GM21529 (cell line): ENCODE measurements at regions not wholly inside any gene's neighbourhood (a gene's known extent, or its start where the extent isn't known, plus 50 kb on each side); places are given as distances from the start of the nearest gene placed in this dataset.
"Not testable (repeated sequence)": the region's sequence is repeated elsewhere in the genome, so short reads cannot be mapped to it uniquely, and the experiment has no call there.

Experiments
- ATAC-seq: cut with Tn5 transposase; IDR thresholded peaks from one replicate; pipeline ENCODE4 v1.9.1; 2021; ENCODE audit not compliant: unreplicated experiment

DNA sequence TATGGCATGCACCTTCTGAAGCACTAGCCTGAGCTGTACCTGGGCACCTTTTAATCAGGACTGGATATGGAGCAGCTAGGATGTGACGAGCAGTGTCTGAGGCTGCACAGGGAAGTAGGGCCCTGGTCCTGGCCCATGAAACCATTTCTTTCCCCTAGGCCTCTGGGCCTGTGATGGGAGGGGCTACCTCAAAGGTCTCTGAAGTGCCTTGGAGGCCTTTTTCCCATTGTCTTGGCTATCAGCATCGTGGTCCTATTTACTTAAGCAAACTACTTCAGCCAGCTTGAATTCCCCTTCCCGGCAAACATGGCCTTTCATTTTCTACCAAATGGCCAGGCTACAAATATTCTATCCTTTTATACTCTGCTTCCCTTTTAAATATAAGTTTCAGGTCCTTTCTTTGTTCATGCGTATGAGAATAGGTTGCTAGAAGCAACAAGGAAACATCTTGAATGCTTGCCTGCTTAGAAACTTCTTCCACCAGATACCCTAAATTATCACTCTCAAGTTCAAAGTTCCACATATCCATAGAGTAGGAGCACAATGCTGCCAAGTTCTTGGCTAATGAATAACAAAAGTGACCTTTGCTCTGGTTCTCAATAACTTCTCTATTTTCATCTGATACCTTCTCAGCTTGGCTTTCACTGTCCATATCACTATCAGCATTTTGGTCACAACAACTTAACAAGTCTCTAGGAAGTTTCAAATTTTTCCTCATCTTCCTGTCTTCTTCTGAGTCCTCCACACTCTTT is 673.1 kb downstream of the HTR1B start:
- ATAC-seq: no peak

DNA sequence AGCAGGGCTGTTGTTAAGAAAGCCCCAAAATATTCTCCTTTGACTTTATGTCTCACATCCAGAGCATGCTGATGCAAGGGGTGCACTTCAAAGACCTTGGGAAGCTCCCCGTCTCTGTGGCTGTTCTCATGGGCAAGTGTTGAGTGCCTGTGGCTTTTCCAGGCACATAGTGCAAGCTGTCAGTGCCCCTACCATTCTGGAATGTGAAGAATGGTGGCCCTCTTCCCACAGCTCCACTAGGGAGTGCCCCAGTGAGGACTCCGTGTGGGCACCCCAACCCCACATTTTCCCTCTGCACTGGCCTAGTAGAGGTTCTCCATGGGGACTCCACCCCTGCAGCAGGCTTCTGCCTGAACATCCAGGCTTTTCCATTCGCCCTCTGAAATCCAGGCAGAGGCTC is 673.7 kb downstream of the HTR1B start:
- ATAC-seq: no peak

DNA sequence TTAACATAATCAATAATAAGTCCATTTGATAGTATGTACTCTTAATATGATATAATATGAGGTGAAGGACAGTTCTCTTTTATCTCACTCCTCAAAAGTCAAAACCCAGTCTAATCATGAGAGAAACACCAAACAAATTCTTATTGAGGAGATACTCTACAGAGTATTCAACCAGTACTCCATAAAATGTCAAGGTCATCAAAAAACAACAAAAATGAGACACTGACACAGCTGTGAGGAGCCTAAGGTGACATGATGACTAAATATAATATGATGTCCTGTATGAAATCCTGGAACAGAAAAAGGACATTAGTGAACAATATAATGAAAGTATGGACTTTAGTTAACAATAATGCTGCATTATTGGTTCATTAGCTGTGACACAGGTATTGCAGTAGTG is 675.1 kb downstream of the HTR1B start:
- ATAC-seq: no peak

DNA sequence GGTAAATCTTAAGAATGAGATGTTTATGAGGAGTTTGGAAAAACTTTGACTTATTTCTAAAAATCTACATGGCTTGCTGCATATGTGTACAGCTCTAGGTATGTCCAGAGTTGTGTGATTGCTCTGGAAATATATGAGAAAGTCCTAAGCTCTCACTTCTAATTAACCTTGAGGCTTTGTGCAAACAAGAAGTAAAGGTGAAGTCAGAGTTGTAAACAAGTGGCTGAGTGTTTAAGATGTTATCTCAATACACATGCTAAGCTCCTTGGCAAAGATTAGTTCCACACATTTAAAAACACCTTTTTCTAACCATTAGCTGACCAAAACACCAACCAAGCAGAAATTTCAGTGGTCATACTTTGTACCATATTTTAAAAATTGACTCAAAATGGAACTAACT is 684.2 kb downstream of the HTR1B start:
- no peak for ATAC-seq

DNA sequence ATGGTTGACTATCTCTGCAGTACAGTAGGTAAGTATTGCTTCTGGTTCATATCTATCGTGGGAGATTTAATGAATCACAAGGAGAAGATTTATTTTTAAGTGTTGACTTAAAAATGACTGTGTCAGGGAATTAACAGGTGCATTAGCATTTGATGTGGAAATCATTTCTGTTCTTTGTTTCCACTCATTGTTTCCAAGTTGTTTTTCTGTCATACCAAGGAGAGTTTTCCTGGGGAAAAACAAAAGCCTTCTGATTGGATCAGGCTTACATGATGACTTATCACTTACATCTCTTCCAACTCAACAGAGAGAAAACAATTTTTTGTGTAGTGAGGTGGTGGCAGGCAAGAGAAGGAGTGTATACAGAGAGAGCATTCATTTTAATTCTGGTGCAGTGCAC is 686.4 kb downstream of the HTR1B start:
- no peak for ATAC-seq

DNA sequence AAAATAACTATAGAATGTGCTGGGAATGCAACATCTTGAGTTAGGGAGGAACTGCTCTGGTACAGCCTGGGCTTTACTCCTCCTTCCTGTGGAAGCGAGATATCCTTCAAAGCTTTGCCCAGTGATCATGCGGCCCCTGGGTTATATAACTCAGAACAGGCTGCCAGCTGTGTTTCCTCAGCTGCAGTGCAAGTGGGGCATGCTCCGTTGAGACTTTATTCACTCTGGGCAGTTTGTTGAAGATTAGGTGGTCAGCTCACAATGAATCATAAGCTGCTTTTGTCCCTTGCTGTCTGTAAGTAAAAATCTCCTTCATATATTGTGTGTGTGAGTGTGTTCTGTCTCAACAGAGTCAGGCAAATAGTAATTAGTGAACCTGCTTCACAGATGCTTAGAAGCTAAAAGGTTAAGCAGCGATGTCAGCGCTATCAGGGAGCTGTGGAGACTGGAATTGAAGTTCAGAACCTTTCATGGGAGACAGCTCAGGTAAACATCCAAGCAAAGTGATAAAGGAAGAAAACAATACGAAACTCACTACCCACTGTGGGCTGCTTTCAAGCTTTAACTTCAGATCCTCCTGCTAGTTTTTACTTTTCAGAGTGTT is 688.4 kb downstream of the HTR1B start:
- ATAC-seq: no peak

DNA sequence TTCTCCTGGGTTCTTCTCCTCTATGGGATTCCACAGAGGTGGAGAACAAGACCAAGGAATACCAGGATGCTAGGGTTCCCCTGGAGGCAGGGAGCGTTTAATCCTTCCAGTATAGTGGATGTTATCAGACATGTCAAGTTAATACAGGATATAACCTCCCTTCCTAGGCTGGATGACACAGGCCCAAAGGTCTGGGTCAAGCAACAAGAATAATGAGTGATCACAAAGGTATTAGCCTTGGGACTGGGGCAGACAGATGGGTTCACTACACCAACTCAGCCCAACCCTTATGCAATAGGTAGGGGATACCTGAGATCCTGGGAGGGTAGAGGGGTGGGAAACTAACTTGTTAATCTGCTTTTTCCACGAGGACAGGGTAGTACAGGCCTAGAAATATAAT is 690.3 kb downstream of the HTR1B start:
- ATAC-seq: no peak

DNA sequence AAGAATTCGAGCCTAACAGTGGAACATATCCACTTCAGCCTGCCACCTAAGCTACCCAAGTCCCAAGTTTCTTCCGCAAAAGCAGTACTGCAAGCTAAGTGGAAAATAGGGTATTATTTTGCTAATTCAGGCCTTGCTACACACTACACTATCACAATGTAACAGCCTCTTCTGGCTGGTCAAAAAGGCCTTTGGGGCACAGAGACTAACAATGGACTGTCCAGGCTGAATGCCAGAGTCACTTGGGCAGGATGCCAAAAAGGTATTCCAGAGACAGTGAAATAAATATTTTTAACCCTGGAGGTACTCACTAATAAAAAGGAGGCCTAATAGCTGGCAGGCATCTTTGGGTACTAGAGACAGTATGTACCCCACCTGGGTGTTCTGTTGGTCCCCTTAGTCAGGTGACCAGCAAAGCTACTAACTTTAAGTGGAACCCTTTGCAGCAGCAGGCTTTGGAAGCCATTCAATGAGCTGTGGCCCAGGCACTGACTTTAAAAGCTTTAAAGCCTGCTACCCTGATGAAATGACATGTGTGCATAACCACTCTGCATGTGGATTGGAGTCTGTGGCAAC is 692.1 kb downstream of the HTR1B start:
- no peak for ATAC-seq

DNA sequence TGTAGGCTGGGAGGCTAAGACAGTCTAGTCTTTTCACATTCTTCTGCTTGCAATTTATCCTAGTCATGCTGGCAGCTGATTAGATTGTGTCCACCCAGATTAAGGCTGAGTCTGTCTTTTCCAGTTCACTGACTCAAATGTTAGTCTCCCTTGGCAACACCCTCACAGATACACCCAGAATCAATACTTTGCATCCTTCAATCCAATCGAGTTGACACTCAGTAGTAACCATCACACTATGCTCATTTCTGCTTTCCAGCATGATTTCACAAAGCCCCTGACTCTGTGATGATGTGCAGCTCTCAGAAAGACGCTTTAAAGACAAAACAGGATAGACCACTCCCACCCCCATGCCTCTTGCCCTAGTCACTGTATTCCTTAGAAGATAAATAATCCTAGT is 693.0 kb downstream of the HTR1B start:
- ATAC-seq: no peak

DNA sequence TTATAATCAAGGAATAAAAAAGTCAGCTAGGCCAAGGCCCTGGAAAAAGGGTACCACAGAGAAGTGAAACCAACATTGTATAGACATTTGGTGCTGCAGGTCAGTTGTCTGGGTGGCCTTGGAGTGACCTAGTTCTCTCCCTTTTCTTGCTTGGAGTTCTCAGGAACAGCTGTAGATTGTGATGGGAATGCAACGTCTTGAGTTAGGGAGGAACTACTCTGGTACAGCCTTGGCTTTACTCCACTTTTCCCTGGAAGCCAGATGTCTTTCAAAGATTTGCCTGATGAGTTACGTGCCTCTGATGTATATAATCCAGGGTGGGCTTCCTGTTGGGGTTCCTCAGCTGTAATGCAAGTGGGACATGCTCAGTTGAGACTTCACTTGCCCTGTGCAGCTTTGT is 694.7 kb downstream of the HTR1B start:
- ATAC-seq: no peak

DNA sequence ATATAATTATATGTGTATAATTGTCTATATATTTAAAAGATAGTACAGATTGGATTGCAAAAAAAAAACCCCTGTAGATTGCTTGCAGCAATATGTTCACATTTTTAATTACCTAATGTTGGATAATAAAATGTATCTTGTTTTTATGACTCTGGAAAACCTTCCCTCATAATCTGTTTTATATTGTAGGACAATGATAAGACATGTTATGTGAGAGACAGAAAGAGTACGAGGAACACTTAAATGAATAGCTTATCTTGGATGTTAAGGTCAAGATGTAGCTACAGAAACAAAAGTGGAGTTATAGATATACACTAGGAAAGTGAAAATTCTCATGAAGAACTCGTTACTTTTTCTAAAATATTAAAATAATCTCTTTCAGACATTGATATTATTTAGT is 691.6 kb upstream of the IMPG1 start:
- no peak for ATAC-seq

DNA sequence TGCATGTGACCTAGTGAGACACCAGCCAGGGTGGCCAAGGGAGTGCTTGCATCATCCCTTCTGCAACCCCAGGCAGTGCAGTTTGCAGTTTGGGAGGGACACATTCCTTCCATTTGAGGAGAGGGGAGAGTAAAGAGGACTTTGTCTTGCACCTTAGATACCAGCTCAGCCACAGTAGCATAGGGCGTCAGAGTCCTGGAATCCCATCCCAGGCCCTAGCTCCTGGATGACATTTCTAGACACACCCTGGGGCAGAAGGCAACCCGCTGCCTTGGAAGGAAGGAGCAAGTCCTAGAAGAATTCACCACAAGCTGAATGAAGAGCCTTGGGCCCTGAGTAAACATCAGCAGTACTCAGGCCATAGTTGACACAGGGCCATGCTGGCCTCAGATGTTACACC is 680.4 kb upstream of the IMPG1 start:
- ATAC-seq: no peak

DNA sequence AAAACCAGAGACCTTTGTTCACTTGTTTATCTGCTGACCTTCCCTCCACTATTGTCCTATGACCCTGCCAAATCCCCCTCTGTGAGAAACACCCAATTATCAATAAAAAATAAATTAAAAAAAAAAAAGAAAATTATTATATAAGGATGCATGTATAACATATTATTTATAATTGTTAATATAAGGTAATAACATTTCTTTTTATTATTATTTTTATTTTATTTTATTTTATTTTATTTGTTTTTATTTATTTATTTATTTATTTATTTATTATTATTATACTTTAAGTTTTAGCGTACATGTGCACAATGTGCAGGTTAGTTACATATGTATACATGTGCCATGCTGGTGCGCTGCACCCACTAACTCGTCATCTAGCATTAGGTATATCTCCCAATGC is 672.9 kb upstream of the IMPG1 start:
- not testable (repeated sequence) for ATAC-seq

DNA sequence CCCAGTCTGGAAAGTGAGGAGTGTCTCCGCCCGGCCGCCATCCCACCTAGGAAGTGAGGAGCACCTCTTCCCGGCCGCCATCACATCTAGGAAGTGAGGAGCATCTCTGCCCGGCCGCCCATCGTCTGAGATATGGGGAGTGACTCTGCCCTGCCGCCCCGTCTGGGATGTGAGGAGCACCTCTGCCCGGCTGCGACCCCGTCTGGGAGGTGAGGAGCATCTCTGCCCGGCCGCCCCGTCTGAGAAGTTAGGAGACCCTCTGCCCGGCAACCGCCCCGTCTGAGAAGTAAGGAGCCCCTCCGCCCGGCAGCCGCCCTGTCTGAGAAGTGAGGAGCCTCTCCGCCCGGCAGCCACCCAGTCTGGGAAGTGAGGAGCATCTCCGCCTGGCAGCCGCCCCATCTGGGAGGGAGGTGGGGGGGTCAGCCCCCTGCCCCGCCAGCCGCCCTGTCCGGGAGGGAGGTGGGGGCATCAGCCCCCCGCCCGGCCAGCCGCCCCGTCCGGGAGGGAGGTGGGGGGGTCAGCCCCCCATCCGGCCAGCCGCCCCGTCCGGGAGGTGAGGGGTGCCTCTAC is 671.8 kb upstream of the IMPG1 start:
- ATAC-seq: not testable (repeated sequence)

DNA sequence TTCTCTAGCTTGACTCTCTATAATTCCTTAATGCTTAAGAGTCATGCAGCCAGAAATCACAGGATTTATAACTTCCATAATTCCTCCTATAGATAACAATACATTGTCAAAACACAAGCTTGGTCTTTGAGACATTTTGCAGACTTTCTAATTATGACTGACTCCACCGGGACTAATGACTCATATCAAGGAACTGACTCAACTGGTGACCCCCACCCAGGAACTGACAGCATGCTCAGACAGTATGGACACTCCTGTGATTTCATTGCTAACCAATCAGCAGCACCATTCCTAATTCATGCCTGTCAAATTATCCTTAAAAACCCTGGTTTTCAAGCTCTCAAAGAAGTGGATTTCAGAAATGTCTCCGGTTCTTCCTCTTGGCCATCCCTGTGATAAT is 670.5 kb upstream of the IMPG1 start:
- no peak for ATAC-seq

DNA sequence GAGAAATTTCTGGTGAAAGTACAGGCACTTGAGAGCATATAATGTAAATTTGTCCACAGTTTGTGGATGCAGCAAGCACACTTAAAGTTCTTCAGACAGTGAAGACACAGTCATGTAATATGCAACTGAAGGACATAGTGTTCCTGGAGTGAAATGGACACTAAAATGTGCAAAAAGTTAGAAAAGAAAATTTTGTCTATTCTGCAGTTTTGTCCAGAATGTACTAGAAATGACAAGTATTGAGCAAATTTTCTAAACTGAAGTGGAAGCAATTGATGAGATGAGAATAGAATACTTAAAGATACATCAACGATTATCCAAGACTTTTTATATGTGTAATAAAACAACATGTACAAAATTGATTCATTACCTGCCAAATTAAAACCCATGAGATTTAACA is 647.0 kb upstream of the IMPG1 start:
- ATAC-seq: no peak

DNA sequence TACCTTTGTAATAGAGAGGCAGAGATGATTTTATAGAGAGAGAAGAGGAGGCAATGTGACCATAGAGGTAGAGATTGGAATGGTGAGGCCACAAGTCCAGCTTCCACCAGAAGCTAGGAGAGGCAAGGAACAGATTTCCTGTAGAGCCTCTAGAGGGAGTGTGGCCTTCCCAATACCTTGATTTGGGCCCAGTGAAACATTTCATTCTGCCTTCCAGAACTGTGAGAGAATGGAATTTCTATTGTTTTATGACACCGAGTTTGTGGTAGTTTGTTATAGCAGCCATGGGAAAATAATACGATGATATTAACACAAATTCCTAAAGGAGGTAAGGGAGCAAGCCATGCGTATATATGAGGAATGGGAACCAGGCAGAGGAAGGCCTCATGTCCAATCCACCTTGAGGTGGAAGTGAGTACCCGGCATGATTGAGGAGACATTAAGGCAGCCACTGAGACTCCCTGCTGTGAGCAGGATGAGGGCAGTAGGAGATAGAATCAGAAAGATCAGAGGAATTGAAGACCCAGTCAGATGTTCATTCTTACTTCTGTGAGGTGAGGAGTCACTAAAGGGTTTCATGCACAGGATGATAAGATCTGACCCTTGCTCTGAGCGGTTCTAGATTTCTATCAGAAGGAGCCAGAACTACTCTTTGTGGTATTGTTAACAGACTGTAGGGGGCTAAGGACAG is 636.3 kb upstream of the IMPG1 start:
- no peak for ATAC-seq

DNA sequence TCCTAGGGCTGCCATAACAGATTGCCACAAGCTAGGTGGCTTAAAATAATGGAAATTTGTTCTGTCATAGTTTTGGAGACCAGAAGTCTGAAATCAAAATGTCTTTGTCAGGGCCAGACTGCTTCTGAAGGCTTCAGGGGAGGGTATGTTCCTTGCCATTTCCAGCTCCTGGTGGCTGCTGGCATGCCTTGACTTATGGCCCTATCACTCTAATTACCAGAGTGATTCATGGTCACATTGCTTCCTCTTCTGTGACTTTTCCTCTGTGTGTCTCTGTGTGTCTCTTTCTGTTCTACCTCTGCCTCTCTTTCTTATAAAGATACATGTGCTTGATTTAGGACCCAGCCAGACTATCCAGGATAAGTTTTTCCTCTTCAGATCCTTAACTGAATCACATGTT is 635.2 kb upstream of the IMPG1 start:
- no peak for ATAC-seq

DNA sequence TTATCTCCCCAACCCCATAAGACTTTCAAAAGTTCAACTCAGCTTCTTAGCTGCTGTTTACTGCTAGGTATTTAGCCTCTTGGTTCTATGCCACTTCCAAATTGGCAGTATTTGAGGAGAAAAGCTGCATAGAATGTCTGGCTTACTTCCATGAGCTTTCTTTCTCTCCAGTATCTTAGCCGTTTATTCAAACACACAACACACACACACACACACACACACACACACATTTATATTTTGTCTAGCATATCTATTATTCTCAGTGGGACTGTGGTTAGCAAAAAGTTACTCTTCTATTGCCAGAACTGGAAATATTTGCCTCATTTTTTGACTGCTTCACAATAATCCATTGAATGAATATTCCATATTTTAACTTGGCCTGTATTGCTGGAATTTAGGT is 634.2 kb upstream of the IMPG1 start:
- ATAC-seq: no peak

DNA sequence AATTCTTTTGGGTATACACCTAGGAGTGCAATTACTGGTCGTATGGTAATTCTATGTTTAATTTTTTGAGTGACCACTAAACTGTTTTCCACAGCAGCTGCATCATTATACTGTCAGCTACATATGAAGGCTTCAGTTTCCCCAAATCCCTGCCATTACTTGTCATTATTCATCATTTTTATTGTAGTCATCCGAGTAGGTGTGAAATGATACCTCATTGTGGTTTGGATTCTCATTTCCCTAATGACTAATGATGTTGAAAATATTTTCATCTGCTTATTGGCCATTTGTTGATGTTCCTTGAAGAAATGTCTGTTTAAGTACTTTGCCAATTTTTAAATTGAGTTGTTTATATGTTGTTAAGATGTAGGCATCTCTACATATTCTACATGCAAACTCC is 633.6 kb upstream of the IMPG1 start:
- no peak for ATAC-seq

DNA sequence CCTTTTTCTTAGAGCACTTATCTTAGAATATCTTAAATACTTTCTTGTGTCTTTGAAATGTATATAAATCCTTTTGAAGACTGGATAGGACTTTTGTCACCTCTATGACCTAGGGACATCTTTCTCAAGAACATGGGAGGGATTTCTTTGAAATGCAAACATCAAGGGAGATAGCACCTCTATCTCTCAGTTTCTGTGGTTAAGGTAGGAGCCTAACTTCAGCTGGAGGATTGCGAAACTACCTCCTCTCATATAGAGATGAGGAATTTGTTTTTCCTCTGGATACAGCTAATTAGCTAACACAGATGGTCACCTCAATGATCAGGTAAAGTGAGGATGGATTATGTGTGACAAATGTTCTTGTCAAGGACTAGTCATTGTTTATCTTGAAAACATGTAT is 631.3 kb upstream of the IMPG1 start:
- no peak for ATAC-seq

DNA sequence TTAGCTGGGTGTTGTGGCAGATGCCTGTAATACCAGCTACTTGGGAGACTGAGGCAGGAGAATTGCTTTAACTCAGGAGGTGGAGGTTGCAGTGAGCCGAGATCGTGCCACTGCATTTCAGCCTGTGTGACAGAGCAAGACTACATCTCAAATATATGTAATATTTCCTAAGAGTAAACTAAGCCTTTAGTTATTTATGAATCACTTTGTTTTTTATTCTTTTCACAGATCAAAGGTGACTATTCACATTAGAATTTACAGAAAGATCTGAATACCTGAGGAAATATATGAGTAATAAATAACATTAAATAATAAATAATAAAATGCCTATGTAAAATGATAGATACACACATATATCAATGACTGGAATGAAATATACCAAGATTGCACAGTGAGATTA is 630.8 kb upstream of the IMPG1 start:
- no peak for ATAC-seq
